ENCODE measurements at regions not wholly inside any gene's neighbourhood (a gene's known extent, or its start where the extent isn't known, plus 50 kb on each side); places are given as distances from the start of the nearest gene placed in this dataset.

DNA sequence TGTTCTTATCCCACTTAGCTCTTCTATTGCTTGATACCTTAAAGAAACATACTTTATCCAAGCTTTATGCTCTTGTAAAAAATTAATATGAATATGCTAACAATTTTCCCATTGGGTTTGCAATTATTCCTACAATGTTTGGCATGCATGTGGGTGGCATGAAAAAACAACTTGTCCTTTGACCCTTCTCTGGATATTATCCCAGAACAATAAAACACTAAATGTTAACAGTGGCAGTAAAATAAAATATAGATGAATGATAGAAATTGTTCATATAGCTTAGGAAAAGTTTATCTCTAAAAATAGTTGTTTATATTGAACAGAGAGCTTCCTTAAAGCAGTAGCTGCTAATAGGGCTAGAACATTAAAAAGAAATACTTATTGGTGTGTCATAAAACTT lies 860.5 kb upstream of the LRRC4C start:
- TF ChIP-seq EZH2phosphoT487 (IDR thresholded peaks at IDR 0.05; ENCODE audit: borderline replicate concordance, low read length) (no peak), CTCF (IDR thresholded peaks at IDR 0.05; ENCODE audit: low read depth, low read length, poor library complexity, severe bottlenecking) (no peak)
- Histone ChIP-seq H3K4me3 (ENCODE audit: low read length) (no peak overlapping the region), H3K27ac (ENCODE audit: low read depth, low read length) (no peak overlapping the region), H3K9me3 (ENCODE audit: control insufficient read depth, insufficient read depth, low read length) (no peaks in the 10 kb centered on the region), H3K36me3 (ENCODE audit: control insufficient read depth, low read length) (no peaks in the 10 kb centered on the region), H3K4me1 (ENCODE audit: control insufficient read depth, low read length) (no peaks in the 10 kb centered on the region), H3F3A (ENCODE audit: control insufficient read depth, insufficient read depth) (no peaks in the 10 kb centered on the region), H3K4me2 (ENCODE audit: low read length) (no peak overlapping the region), H3K79me2 (ENCODE audit: control insufficient read depth, low read length) (no peaks in the 10 kb centered on the region), H3K9me2 (replicated peaks; ENCODE audit: control insufficient read depth, low read length) (no peaks in the 10 kb centered on the region), H3K27me3 (ENCODE audit: control insufficient read depth, low read length) (no peaks in the 10 kb centered on the region), H4K20me1 (ENCODE audit: control insufficient read depth, insufficient read depth, low read depth, low read length) (no peaks in the 10 kb centered on the region)

- no peaks in the 10 kb centered on the region for H3K79me2 ChIP-seq (ENCODE audit: control insufficient read depth, low read length)
Observed at GRCh38 chr11:42329929-42330565, 870.6 kb upstream of the LRRC4C start.

GRCh38 chr11:42337786-42338455 lies 878.5 kb upstream of the LRRC4C start:
- Histone ChIP-seq H3K27me3 (ENCODE audit: control insufficient read depth, low read length) (no peaks in the 10 kb centered on the region), H3K9me3 (ENCODE audit: control insufficient read depth, insufficient read depth, low read length) (no peaks in the 10 kb centered on the region), H3K4me1 (ENCODE audit: control insufficient read depth, low read length) (no peaks in the 10 kb centered on the region), H3K4me3 (ENCODE audit: low read length) (no peak overlapping the region), H3K9me2 (replicated peaks; ENCODE audit: control insufficient read depth, low read length) (no peaks in the 10 kb centered on the region), H3K27ac (ENCODE audit: low read depth, low read length) (no peak overlapping the region), H4K20me1 (ENCODE audit: control insufficient read depth, insufficient read depth, low read depth, low read length) (no peaks in the 10 kb centered on the region), H3K79me2 (ENCODE audit: control insufficient read depth, low read length) (no peaks in the 10 kb centered on the region), H3F3A (ENCODE audit: control insufficient read depth, insufficient read depth) (no peaks in the 10 kb centered on the region), H3K4me2 (ENCODE audit: low read length) (no peak overlapping the region), H3K36me3 (ENCODE audit: control insufficient read depth, low read length) (no peaks in the 10 kb centered on the region)
- TF ChIP-seq CTCF (IDR thresholded peaks at IDR 0.05; ENCODE audit: low read depth, low read length, poor library complexity, severe bottlenecking) (no peak), EZH2phosphoT487 (IDR thresholded peaks at IDR 0.05; ENCODE audit: borderline replicate concordance, low read length) (no peak)

More at GRCh38 chr11:42329929-42330565, 870.6 kb upstream of the LRRC4C start:
- TF ChIP-seq EZH2phosphoT487 (IDR thresholded peaks at IDR 0.05; ENCODE audit: borderline replicate concordance, low read length) = no peak
- TF ChIP-seq CTCF (IDR thresholded peaks at IDR 0.05; ENCODE audit: low read depth, low read length, poor library complexity, severe bottlenecking) = no peak
- H3K4me3 ChIP-seq (ENCODE audit: low read length) = no peak overlapping the region
- no peak overlapping the region for H3K4me2 ChIP-seq (ENCODE audit: low read length)
- no peaks in the 10 kb centered on the region for H4K20me1 ChIP-seq (ENCODE audit: control insufficient read depth, insufficient read depth, low read depth, low read length)
- H3K4me1 ChIP-seq (ENCODE audit: control insufficient read depth, low read length) = no peaks in the 10 kb centered on the region
- H3K27me3 ChIP-seq (ENCODE audit: control insufficient read depth, low read length) = no peaks in the 10 kb centered on the region
- no peaks in the 10 kb centered on the region for H3F3A ChIP-seq (ENCODE audit: control insufficient read depth, insufficient read depth)
- H3K9me2 ChIP-seq (replicated peaks; ENCODE audit: control insufficient read depth, low read length) = no peaks in the 10 kb centered on the region
- no peaks in the 10 kb centered on the region for H3K9me3 ChIP-seq (ENCODE audit: control insufficient read depth, insufficient read depth, low read length)
- H3K27ac ChIP-seq (ENCODE audit: low read depth, low read length) = no peak overlapping the region
- no peaks in the 10 kb centered on the region for H3K36me3 ChIP-seq (ENCODE audit: control insufficient read depth, low read length)

All from DOHH2 (cell line).